GM18520 (cell line): ENCODE measurements at regions not wholly inside any gene's neighbourhood (a gene's known extent, or its start where the extent isn't known, plus 50 kb on each side); places are given as distances from the start of the nearest gene placed in this dataset.
"Not testable (repeated sequence)": the region's sequence is repeated elsewhere in the genome, so short reads cannot be mapped to it uniquely, and the experiment has no call there.

Experiments used
- ATAC-seq: cut with Tn5 transposase; IDR thresholded peaks from one replicate; pipeline ENCODE4 v1.9.1; 2021; ENCODE audit not compliant: unreplicated experiment

DNA sequence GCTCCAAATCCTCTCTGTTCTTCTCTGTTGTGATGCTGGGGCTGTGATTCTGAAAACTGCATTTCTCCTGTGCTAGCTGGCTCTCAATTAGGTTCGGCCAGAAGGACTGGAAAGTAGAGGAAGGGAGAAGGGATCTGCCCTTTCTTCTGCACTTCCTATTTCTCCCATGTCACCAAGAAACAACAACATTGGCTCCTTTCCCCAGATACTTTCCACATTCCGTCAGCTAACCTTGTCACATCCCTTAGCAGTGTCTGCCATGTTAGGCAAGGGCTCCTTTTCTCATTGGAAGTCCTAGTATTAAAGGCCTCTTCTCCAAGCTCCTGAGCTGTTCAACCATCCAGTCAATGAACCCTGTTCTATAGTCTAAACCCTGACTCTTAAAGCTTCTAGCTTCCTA, 171.1 kb downstream of the ZNF621 start:
- no peak for ATAC-seq

DNA sequence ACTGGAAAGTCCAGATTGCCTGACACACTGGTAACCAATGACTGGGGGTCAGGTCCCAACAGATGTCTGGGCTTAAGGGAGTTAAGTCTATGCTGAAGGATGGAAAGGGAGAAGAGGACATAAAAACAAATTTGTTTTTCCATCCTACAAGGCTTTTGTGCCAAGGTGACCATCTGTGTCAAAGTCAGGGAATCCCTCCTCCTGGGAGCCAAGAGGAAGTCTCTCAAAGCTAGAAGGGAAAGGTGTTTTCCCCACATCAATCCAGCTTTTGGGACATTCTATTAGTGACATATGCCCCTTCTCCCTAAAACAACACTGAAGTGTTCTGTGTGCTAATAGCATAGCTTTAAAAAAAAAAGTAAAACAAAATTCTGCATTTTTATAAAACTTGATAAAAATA, 173.9 kb downstream of the ZNF621 start:
- ATAC-seq: not testable (repeated sequence)

DNA sequence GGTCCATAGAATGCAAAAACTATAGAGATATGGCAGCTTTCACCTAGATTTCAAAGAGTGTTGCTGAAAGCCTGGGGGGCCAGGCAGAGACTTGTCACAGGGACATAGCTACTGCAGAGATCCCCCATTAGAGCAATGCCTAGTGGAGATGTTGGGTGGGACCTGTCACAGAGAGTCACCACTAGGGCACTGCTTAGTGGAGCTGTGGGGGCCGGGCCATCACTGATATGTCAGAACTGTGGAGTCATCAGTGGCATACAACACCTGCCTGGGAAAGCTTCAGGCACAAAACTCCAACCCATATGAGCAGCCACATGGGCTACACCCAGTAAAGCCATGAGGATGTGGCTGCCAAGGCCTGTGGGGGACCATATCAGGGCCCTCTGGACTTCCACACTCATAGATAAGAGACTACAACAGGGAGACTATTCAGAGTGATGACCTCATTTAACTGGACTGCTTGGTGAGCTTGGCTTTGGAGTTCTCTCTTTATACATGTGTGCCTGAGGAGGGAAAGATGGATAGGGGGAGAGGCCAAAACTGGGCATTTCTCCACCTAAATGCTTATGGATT, 176.3 kb downstream of the ZNF621 start:
- ATAC-seq: no peak

- ATAC-seq: no peak
Measured at GRCh38 chr3:40704224-40704623, 179.5 kb downstream of the ZNF621 start.

DNA sequence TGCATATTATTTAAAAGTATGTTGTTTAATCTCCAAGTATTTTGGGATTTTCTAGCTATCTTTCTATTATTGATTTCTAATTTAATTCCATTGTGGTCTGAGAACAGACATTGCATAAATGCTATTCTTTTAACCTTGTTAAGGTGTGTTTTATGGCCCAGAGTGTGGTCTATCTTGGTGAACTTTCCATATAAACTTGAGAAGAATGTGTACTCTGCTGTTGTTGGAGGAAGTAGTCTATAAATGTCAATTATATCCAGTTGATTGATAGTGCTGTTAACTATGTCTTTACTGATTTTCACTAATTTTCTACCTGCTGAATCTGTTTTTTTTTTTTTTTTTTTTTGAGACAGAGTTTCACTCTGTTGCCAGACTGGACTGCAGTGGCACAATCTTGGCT, 180.9 kb downstream of the ZNF621 start:
- no peak for ATAC-seq

DNA sequence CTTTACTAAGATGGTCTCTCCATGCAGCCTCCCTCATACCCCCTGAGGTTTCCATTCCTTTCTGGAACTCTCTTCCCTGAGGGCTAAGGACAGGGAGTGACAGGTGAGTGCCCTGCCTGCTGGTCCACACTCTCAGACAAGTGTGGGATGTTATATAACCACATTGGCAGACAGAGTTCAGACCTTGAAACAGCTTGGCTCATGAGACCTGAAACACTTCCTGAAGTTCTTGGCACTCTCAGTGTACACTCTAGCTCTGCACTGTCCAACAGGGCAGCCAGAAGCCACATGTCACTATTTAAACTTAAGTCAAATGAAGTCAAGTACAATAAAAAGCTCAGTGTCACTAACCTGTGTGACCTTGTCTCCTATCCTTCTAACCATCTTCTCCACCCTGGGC, 188.5 kb downstream of the ZNF621 start:
- ATAC-seq: no peak

DNA sequence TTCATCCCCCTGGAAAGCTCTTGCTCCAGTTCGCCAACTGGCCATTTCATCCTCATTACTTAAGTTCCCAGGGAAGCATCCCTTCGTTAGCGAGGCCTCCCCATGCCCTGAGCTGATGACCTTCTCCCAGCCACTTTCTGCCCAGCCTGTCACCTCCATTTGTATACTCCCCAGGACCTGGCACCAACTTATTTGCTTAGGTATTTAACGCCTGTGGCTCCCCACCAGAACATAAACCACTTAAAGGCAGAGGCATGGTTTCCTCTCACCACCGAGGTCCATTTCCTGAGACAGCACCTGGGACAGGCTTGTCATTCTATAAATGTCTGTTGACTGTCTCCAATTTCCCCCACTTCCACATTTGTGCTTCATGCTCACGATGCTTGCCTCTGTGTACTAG, 189.0 kb downstream of the ZNF621 start:
- no peak for ATAC-seq

GRCh38 chr3:40714771-40715345, 190.1 kb downstream of the ZNF621 start:
- ATAC-seq: no peak

DNA sequence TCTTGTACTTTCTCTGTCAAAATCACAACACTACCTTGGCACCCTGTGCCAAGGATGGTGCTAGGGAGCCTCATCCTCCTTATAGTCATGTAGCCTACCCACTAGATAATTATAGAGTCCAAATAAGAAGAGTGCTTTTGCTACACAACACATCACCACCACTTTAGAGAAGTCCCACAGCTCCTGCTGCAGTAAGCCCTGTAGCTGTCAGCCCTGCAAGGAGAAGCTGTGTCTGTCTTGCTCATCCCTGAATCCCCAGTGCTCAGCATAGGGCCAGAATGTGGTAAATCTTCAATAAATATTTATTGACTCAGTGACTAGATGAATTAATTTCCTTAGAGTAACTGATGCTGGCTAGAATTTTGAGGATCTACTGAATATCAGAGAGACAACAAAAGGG, 190.8 kb downstream of the ZNF621 start:
- ATAC-seq: no peak

DNA sequence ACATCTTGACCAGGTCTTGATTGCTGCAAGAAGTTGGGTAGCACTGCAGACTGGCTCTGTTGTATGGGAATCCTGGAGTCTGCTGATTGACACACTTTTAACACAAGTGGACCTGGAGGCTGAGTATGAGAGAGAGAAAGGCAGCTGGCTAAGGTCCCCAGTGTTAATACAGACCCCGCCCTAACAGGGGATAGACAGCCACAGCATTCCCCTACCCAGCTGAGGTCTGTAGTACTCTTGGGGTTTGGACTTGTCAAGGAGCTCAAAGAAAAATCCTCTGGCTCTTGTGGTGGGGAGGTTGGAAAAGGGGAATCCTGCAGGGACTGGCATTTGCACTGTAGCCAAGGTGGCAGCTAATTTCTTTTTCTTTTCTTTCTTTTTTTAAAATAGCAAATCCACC, 192.7 kb downstream of the ZNF621 start:
- ATAC-seq: no peak

GRCh38 chr3:40718209-40718608, 193.4 kb downstream of the ZNF621 start:
- peak; percentile 3 for ATAC-seq

DNA sequence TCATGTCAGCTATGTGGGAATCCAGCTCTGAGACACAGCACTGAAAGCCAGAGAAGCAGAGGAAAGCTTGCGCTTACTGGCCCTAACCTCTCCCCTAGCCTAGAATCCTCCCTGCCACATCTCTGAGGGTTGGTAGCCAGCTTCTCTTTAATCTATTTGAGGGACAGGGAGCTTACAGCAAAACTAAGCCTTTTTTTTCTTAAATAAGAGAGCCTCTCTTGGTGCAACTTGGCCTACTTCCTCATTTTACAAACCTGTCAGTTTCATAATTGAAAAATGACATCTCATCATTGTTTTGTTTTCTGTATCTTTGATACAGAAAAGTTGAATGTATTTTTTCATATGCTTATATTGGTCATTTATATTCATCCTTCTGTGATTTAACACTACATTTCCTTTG, 193.9 kb downstream of the ZNF621 start:
- peak; percentile 80 for ATAC-seq

GRCh38 chr3:40719660-40720287, 195.0 kb downstream of the ZNF621 start:
- ATAC-seq: no peak

DNA sequence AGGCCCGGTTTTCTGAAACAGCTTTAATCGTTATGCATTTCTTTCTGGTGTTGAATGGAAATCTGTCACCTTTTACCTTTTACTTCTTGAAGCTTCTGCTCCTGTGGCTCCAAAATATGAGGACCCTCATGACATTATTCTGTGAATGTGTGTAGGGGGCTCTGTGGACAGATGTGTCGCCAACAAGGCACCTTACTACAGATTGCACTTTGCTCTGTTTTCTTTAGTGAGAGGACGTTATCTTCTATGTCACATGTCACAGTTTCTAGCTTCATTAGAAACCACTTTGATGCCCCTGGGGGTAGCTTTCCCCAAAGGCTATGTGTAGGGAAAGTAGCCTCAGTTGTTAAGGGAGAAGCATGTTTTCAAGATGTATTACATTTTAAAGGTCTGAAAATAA, 195.6 kb downstream of the ZNF621 start:
- no peak for ATAC-seq

DNA sequence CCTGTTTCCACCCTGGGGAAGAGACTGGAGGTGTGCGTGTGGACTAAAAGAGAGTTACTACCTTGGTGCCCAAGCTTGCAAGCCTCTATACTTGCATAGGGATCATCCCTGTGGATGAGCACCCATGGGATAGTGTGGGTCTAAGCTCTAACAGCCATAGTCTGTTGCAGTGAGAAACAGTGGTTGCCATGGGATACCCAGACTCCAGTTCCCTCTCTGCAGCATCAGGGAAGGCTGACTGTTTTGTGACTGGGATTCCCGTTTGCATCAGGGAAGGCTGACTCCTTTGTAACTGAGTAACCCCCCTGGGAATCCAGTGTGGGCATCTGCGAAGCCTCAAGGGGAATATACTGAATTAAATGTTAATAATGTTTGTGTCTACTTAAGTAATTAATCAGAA, 196.1 kb downstream of the ZNF621 start:
- no peak for ATAC-seq

GRCh38 chr3:40723083-40723660, 198.4 kb downstream of the ZNF621 start:
- no peak for ATAC-seq

GRCh38 chr3:40725031-40725430, 200.3 kb downstream of the ZNF621 start:
- no peak for ATAC-seq

- no peak for ATAC-seq
Measured at GRCh38 chr3:40731445-40731844, 206.7 kb downstream of the ZNF621 start.

- ATAC-seq: no peak
Measured at GRCh38 chr3:40736943-40737342, 212.2 kb downstream of the ZNF621 start.

GRCh38 chr3:40737343-40737742, 212.6 kb downstream of the ZNF621 start:
- ATAC-seq: no peak

DNA sequence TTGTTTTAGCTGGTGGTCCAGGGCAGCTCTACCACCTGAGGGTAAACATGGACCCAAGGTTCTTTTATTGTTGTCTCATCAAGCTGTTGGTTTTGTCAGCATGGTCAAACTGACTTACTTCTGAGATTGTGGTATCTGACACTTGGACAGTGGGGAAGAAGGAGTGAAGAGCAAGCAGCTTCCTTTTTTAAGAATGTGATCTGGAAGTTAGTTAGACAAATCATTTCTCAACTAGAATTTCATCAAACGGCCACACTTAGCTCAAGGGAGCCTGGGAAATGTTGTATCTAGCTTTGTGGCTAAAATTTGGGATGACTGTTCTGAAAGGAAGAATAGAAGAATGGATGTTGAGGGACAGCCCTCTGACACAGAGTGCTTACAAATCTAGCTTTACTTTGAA, 215.2 kb downstream of the ZNF621 start:
- ATAC-seq: no peak

GRCh38 chr3:40741729-40742128, 217.0 kb downstream of the ZNF621 start:
- ATAC-seq: no peak
